PFSK-1 (cell line): ENCODE measurements at regions not wholly inside any gene's neighbourhood (a gene's known extent, or its start where the extent isn't known, plus 50 kb on each side); places are given as distances from the start of the nearest gene placed in this dataset.

Experiments
- POLR2AphosphoS5 ChIP-seq: IDR thresholded peaks from 2 replicates; pipeline ENCODE4 v1.6.1; 2012; ENCODE audit warnings: low read depth, mild to moderate bottlenecking, control low read depth, low read length, moderate library complexity
- SIN3A ChIP-seq: IDR thresholded peaks from 2 replicates; pipeline ENCODE4 v1.6.1; 2012; ENCODE audit warnings: mild to moderate bottlenecking, low read length, moderate library complexity, borderline replicate concordance; ENCODE audit not compliant: insufficient read depth
- TAF1 ChIP-seq: IDR thresholded peaks from 2 replicates; pipeline ENCODE4 v1.6.1; 2012; ENCODE audit warnings: low read length, control low read depth, borderline replicate concordance; ENCODE audit not compliant: insufficient read depth
- TF ChIP-seq, protein P1 (sequence below), 2 experiments: IDR thresholded peaks; 2 replicates each; pipeline versions ENCODE4 v1.6.1 to v1.8.0; 2011 to 2012; ENCODE audit warnings: low read depth in 2 of 2, low read length in 2 of 2, control low read depth in 1 of 2, inconsistent platforms in 1 of 2, mild to moderate bottlenecking in 1 of 2, moderate library complexity in 1 of 2; ENCODE audit not compliant: insufficient read depth in 1 of 2

- no peak for TF ChIP-seq POLR2AphosphoS5
- no peak for TF ChIP-seq TAF1
- TF ChIP-seq, protein P1, sequence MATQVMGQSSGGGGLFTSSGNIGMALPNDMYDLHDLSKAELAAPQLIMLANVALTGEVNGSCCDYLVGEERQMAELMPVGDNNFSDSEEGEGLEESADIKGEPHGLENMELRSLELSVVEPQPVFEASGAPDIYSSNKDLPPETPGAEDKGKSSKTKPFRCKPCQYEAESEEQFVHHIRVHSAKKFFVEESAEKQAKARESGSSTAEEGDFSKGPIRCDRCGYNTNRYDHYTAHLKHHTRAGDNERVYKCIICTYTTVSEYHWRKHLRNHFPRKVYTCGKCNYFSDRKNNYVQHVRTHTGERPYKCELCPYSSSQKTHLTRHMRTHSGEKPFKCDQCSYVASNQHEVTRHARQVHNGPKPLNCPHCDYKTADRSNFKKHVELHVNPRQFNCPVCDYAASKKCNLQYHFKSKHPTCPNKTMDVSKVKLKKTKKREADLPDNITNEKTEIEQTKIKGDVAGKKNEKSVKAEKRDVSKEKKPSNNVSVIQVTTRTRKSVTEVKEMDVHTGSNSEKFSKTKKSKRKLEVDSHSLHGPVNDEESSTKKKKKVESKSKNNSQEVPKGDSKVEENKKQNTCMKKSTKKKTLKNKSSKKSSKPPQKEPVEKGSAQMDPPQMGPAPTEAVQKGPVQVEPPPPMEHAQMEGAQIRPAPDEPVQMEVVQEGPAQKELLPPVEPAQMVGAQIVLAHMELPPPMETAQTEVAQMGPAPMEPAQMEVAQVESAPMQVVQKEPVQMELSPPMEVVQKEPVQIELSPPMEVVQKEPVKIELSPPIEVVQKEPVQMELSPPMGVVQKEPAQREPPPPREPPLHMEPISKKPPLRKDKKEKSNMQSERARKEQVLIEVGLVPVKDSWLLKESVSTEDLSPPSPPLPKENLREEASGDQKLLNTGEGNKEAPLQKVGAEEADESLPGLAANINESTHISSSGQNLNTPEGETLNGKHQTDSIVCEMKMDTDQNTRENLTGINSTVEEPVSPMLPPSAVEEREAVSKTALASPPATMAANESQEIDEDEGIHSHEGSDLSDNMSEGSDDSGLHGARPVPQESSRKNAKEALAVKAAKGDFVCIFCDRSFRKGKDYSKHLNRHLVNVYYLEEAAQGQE (IDR thresholded peaks at IDR 0.05; ENCODE audit: insufficient read depth in 1 of 2, low read depth in 2 of 2, low read length in 2 of 2): no peak
- TF ChIP-seq SIN3A: no peak
These were observed 95.9 kb upstream of the FGF3 start for GRCh38 chr11:69915151-69915500.
